ENCODE measurements at regions not wholly inside any gene's neighbourhood (a gene's known extent, or its start where the extent isn't known, plus 50 kb on each side); places are given as distances from the start of the nearest gene placed in this dataset.
"Not testable (repeated sequence)": the region's sequence is repeated elsewhere in the genome, so short reads cannot be mapped to it uniquely, and the experiment has no call there.

GRCh38 chr3:103927896-103928295 lies 1438.8 kb upstream of the ALCAM start:
- DNase-seq: no peak

GRCh38 chr3:103937094-103937493 lies 1429.6 kb upstream of the ALCAM start:
- DNase-seq: no peak

DNA sequence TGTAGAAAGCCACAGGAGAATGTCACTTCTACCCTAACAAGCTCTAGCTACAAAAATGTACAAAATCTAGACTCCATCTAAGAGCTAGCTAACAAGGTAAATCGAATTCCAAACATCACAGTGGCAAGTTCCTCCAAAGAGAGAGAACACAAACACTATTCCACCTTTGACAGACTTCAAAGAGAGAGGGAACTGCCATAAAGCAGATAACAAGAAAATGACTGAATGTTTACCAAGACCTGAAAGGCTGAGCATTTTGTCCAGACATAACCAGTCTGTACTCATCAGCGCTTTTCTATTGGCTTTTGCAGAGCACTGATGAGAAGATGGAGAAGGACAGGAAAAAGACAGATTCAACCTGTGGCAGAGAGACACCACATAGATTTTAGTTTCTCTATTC lies 1419.6 kb upstream of the ALCAM start:
- no peak for DNase-seq

DNA sequence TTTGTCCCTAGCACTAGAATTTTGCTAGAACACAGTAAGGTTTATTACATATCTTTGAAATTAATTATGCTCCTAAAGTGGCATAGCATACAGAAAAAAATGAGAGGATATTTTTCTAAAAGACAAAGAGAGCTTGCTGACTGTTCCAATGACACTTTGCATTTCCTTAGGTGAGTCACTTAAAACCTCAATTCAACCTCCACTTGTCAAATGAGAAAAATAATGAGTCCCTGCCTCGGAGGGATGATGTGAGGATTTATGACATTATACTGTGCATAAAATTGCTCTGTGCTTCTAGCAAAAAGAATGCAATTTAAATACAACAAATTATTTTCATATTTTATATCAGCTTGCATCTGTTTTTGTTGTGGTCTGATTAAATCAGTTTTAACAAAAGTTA lies 1417.0 kb upstream of the ALCAM start:
- DNase-seq: no peak

GRCh38 chr3:103950676-103951075 lies 1416.0 kb upstream of the ALCAM start:
- no peak for DNase-seq

GRCh38 chr3:103953796-103954195 lies 1412.9 kb upstream of the ALCAM start:
- DNase-seq: no peak

DNA sequence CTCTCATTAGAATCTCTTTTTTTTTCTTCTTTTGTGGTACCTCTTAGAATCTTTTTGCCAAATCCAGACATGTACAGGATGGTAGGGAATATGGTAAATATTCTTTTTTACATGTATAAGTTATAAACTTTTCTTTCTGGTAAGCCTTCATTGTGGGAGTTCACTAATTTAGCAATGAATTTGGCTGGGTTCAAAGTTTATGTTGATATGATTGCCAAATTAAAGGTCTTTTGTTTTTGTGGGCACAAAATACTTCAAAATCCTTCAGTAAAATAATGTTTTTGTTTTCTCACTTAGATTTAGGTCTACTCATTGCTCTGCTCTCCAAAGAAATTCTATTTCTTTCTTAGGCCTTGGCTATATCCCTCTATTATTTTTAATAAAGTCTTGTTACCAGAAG lies 1405.9 kb upstream of the ALCAM start:
- DNase-seq: no peak

DNA sequence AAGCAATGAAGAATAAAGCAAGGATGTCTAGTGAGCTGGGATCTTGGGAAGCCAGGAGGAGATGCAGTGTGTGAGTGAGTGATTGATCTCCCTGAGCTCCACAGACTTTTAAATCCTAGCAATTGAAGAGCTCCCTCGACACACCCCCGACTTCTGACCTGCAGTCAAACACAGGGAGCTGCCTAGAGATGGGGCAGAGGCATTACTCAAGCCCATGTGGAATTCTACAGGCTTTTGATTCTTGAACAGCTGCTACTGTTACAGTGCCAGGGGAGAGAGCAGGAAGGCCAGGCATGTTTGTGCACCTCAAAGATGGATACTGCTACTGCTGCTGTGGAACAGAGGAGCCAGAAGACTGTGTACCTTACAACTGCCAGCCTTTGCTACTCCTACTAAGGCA lies 1403.1 kb upstream of the ALCAM start:
- no peak for DNase-seq

GRCh38 chr3:103965764-103966163 lies 1400.9 kb upstream of the ALCAM start:
- no peak for DNase-seq

- no peak for DNase-seq
Measured at GRCh38 chr3:103966749-103967148, 1400.0 kb upstream of the ALCAM start.

DNA sequence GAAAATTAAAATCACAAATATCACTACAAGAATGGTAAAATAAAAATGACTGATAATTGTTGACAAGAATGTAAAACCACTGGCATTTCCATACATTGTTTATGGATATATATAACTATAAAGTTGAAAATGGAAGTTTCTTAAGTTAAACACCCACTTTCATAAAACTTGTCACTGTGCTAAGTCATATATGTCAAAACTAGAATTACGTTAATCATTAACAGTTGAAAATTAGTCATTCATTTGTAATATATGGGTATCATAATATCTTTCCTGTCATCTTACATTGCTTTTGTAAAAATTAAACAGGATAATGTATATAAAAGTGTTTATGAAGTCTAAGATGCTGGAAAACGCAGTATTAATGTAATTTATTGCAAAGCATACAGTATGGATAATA lies 1398.6 kb upstream of the ALCAM start:
- no peak for DNase-seq

GRCh38 chr3:103968751-103969150 lies 1398.0 kb upstream of the ALCAM start:
- DNase-seq: no peak

DNA sequence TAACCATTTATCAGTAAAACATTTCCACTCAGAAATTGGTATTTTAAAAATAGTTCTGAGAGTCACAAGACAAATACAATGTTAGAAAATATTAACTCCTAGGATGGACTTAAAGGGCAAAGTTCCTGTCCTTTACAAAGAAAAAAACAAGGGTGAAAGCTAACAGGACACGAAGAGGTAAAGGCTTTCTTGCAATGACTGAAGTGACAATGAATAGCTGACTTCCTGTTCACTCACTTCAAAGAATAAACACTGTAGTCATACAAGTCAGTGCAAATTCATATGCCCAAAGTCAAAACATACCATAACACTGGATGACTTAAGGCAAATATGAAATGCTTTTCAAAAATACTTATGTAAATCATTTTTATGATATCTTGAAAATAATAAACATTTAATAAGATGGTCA lies 1389.8 kb upstream of the ALCAM start:
- DNase-seq: no peak

DNA sequence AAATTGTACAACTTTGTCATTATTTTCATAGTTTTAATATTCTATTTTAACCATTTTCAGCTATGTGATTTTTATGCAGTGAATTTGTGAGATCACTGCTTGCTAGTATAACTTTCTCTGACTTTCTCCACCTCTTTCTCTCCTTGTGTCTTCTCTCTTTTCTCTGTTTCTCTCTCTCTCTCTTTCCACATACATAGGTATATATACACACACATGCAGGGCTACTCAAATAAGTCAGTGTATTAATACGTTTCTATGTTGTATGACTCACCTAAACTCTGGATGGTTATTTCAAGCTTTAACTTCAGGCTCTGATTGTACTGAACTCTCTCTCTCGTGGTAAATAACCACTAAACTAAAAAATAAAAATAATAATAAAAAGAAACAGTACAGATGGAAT lies 1389.3 kb upstream of the ALCAM start:
- no peak for DNase-seq

GRCh38 chr3:103991461-103992115 lies 1375.1 kb upstream of the ALCAM start:
- DNase-seq: no peak

DNA sequence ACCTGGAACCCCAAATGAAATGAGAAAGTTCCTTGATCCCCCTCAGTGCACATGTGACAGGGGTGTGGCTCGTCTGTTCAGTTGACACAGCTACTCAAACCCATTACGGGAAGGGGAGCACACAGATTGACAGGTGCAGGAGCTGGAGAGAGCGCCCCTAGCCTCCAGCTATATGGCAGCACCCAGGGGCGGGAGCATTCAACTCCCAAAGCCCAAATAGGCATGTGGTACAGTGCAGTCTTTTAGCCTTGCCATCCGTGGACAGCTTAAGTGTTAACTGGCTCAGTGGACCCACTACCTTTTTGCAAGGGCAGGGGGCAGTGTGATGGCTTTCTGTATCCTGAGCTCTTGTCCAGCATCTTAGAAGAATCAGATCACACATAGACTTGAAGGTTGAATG lies 1374.2 kb upstream of the ALCAM start:
- DNase-seq: no peak

GRCh38 chr3:104004956-104005355 lies 1361.8 kb upstream of the ALCAM start:
- no peak for DNase-seq

DNA sequence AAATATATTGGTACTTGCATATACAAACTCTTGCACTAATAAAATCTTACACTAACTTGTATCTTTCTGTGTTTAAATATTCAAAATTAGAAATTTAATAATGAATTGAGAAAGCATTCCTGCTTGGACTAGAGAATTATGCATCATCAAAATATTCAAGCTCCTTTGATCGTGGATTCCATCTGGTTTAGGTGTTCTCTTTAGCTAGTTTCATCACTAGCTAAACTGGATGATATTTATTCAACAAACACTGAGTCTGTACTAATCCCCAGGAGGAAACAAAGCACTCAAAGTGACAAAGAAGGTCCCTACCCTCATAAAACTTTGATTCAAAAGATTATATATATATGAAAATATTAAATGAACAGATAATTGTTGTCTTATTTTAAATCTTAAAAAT lies 1360.9 kb upstream of the ALCAM start:
- DNase-seq: no peak

- no peak for DNase-seq
Measured at GRCh38 chr3:104018541-104018940, 1348.2 kb upstream of the ALCAM start.

- DNase-seq: no peak
Measured at GRCh38 chr3:104031598-104031997, 1335.1 kb upstream of the ALCAM start.

DNA sequence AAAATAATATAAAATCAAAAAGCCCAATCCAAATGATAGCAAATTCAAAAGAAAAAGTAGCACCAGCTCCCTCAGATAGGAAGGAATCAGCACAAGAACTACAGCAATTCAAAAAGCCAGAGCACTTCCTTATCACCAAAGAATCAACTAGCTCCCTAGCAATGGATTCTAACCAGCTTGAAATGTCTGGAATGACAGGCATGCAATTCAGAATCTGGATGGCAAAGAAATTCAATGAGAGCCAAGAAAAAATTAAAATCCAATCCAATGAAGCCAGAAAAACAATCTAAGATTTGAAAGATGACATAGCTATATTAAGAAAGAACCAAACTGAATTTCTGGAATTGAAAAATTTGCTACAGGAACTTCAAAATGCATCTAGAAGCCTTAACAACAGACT lies 1334.4 kb upstream of the ALCAM start:
- DNase-seq: no peak

- no peak for DNase-seq
Measured at GRCh38 chr3:104040896-104041295, 1325.8 kb upstream of the ALCAM start.

DNA sequence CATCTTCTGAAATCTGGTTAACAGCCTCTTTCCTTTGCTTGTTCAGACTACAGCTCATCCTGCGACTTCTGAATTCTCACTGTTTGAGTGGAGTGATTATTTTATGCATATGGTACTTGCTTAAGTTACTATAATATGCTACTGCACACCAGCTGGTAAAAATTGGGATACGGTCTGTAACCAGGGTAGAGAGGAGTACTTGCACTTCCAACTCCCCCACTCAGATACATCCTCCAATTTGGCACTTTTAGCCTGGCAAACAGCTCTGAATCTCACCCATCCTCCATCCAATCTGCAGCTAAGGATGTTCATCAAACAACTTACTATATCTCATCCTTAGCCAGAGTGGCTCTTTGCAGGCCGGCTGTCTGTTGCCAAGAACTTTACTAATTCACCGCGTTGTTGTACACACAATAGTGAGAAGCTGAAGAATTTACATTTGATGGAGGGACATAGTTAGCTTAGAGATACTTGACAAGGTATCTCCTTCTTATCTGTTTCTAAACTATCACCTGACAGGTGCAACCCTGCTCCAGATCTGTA lies 1323.6 kb upstream of the ALCAM start:
- DNase-seq: not testable (repeated sequence)

DNA sequence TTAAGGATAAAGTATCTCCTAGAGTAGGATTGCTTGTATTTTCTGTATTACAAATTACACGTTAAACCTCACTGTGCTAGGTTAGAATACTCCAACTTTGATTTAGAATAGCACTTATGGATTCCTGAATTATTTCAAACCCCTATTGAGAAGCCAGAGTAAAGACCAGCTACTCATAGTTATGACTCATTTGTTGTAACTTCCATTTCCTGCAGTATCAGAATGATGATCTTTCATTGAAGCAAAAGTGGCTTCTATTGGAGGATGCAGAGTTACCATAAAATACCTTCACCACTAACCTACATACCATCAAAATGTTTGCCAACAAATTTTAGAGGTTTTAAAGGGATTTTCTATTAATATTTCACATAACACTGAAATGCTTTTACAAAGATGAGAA lies 1322.7 kb upstream of the ALCAM start:
- DNase-seq: no peak

DNA sequence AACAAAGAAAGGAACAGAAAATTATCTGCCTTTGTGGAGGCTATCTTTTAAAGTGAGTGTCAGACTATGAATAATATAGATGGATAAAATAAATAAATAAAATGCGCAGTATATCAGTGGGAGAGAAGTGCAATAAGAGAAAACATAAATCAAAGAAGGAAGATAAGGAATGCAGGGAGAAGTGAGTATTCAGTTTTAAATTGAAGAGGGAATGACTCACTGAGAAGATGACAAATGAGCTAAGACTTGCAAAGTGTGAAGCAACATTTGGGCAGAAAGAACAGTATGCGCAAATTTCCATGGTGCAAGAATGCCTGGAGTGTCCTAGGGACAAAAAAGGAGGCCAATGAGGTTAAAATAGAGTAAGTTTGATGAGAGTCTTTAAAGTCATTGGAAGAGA lies 1300.1 kb upstream of the ALCAM start:
- DNase-seq: no peak

All from activated T-cell treated with anti-CD3 and anti-CD28 coated beads for 4 hours (primary cell).